ENCODE measurements at regions not wholly inside any gene's neighbourhood (a gene's known extent, or its start where the extent isn't known, plus 50 kb on each side); places are given as distances from the start of the nearest gene placed in this dataset.
"Not testable (repeated sequence)": the region's sequence is repeated elsewhere in the genome, so short reads cannot be mapped to it uniquely, and the experiment has no call there.

- DNase-seq = no peak
- no peak overlapping the region for H3K4me3 ChIP-seq
- H3K27me3 ChIP-seq = no peaks in the 10 kb centered on the region
- H3K27ac ChIP-seq = no peak overlapping the region
- no peaks in the 10 kb centered on the region for H3K9me3 ChIP-seq
- TF ChIP-seq CTCF (IDR thresholded peaks at IDR 0.05) = no peak
- H3K36me3 ChIP-seq = no peaks in the 10 kb centered on the region
- intact Hi-C loops (cut with DNase I; ENCODE audit: low total_unique reads) = no loop called here
- no peaks in the 10 kb centered on the region for H3K4me1 ChIP-seq
These were observed 99.3 kb downstream of the CDC14C start for GRCh38 chr7:49023345-49024328.

GRCh38 chr7:49030221-49030620 is 105.9 kb downstream of the CDC14C start:
- no peaks in the 10 kb centered on the region for H3K36me3 ChIP-seq
- no peaks in the 10 kb centered on the region for H3K27me3 ChIP-seq
- H3K9me3 ChIP-seq = no peaks in the 10 kb centered on the region
- DNase-seq = no peak
- H3K4me3 ChIP-seq = no peak overlapping the region
- no peak for TF ChIP-seq CTCF (IDR thresholded peaks at IDR 0.05)
- no peak overlapping the region for H3K27ac ChIP-seq
- no peaks in the 10 kb centered on the region for H3K4me1 ChIP-seq
- intact Hi-C loops (cut with DNase I; ENCODE audit: low total_unique reads) = no loop called here

- H3K27me3 ChIP-seq; intact Hi-C loops (cut with DNase I; ENCODE audit: low total_unique reads); H3K4me3 ChIP-seq; H3K9me3 ChIP-seq; H3K27ac ChIP-seq; DNase-seq; H3K36me3 ChIP-seq; H3K4me1 ChIP-seq: not testable (repeated sequence)
These were observed 108.8 kb downstream of the CDC14C start for GRCh38 chr7:49033140-49033539.

GRCh38 chr7:49037346-49038210 is 113.2 kb downstream of the CDC14C start:
- H3K27me3 ChIP-seq = no peaks in the 10 kb centered on the region
- DNase-seq = no peak
- no peaks in the 10 kb centered on the region for H3K9me3 ChIP-seq
- no peaks in the 10 kb centered on the region for H3K4me1 ChIP-seq
- no peaks in the 10 kb centered on the region for H3K36me3 ChIP-seq
- intact Hi-C loops (cut with DNase I; ENCODE audit: low total_unique reads) = no loop called here
- TF ChIP-seq CTCF (IDR thresholded peaks at IDR 0.05) = no peak
- no peak overlapping the region for H3K4me3 ChIP-seq
- no peak overlapping the region for H3K27ac ChIP-seq

GRCh38 chr7:49038821-49039358 is 114.5 kb downstream of the CDC14C start:
- no peaks in the 10 kb centered on the region for H3K4me1 ChIP-seq
- TF ChIP-seq CTCF (IDR thresholded peaks at IDR 0.05) = no peak
- H3K4me3 ChIP-seq = no peak overlapping the region
- H3K27me3 ChIP-seq = no peaks in the 10 kb centered on the region
- DNase-seq = no peak
- H3K27ac ChIP-seq = no peak overlapping the region
- H3K9me3 ChIP-seq = no peaks in the 10 kb centered on the region
- no peaks in the 10 kb centered on the region for H3K36me3 ChIP-seq
- intact Hi-C loops (cut with DNase I; ENCODE audit: low total_unique reads) = no loop called here

Measured in tibial artery (tissue), 4 donors.